NB4 (cell line): ENCODE measurements at regions not wholly inside any gene's neighbourhood (a gene's known extent, or its start where the extent isn't known, plus 50 kb on each side); places are given as distances from the start of the nearest gene placed in this dataset.

Source experiments
- POLR2A ChIP-seq: IDR thresholded peaks from 2 replicates; pipeline ENCODE4 v1.6.1; 2011; ENCODE audit warnings: mild to moderate bottlenecking; ENCODE audit not compliant: insufficient read length; ENCODE audit errors: extremely low read depth
- TF ChIP-seq, protein P1 (sequence below): IDR thresholded peaks from one replicate; pipeline ENCODE4 v1.5.1; 2012; ENCODE audit warnings: low read depth, low read length

DNA sequence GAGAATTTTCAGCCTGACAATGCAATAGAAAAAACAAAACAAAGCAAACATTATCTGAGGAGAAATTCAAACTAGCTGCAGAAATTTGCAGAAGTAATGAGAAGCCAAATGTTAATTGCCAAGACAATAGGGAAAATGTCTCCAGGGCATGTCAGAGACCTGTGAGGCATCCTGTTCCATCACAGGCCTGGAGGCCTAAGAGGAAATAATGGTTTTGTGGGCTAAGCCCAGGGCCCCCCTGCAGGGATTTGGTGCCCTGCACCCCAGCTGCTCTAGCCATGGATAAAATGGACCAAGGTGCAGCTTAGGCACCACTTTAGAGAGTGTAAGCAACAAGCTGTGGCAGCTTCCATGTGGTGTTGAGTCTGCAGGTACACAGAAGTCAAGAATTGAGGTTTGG, 401.2 kb upstream of the NECTIN3 start:
- TF ChIP-seq, protein P1, sequence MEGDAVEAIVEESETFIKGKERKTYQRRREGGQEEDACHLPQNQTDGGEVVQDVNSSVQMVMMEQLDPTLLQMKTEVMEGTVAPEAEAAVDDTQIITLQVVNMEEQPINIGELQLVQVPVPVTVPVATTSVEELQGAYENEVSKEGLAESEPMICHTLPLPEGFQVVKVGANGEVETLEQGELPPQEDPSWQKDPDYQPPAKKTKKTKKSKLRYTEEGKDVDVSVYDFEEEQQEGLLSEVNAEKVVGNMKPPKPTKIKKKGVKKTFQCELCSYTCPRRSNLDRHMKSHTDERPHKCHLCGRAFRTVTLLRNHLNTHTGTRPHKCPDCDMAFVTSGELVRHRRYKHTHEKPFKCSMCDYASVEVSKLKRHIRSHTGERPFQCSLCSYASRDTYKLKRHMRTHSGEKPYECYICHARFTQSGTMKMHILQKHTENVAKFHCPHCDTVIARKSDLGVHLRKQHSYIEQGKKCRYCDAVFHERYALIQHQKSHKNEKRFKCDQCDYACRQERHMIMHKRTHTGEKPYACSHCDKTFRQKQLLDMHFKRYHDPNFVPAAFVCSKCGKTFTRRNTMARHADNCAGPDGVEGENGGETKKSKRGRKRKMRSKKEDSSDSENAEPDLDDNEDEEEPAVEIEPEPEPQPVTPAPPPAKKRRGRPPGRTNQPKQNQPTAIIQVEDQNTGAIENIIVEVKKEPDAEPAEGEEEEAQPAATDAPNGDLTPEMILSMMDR, result no peak
- no peak for TF ChIP-seq POLR2A
